ENCODE measurements at regions not wholly inside any gene's neighbourhood (a gene's known extent, or its start where the extent isn't known, plus 50 kb on each side); places are given as distances from the start of the nearest gene placed in this dataset.
"Not testable (repeated sequence)": the region's sequence is repeated elsewhere in the genome, so short reads cannot be mapped to it uniquely, and the experiment has no call there.

- not testable (repeated sequence) for H3K36me3 Mint-ChIP-seq; H3K4me3 Mint-ChIP-seq; H3K27ac Mint-ChIP-seq; DNase-seq (ENCODE audit: low spot score in 2 of 2); ATAC-seq (ENCODE audit: low read depth); H3K4me1 Mint-ChIP-seq; H3K27me3 Mint-ChIP-seq; H3K9me3 Mint-ChIP-seq
Observed at GRCh38 chr6:115834542-115834941, 226.1 kb downstream of the FRK start.

GRCh38 chr6:115832786-115833185 is 227.9 kb downstream of the FRK start:
- no peak for ATAC-seq (ENCODE audit: low read depth)
- H3K9me3 Mint-ChIP-seq, result peaks cover 5% of the 10 kb centered on the region
- peaks cover 2% of the 10 kb centered on the region for H3K36me3 Mint-ChIP-seq
- no peak overlapping the region for H3K4me3 Mint-ChIP-seq
- DNase-seq (ENCODE audit: low spot score in 2 of 2), result no peak
- H3K4me1 Mint-ChIP-seq, result no peaks in the 10 kb centered on the region
- no peak overlapping the region for H3K27ac Mint-ChIP-seq
- H3K27me3 Mint-ChIP-seq, result no peaks in the 10 kb centered on the region

GRCh38 chr6:115832186-115832585 is 228.5 kb downstream of the FRK start:
- Mint-ChIP-seq H3K9me3 (peaks cover 5% of the 10 kb centered on the region), H3K27ac (no peak overlapping the region), H3K36me3 (peaks cover 2% of the 10 kb centered on the region), H3K27me3 (no peaks in the 10 kb centered on the region), H3K4me3 (no peak overlapping the region), H3K4me1 (no peaks in the 10 kb centered on the region)
- ATAC-seq (ENCODE audit: low read depth) (no peak), DNase-seq (ENCODE audit: low spot score in 2 of 2) (no peak)

GRCh38 chr6:115830895-115831294 is 229.8 kb downstream of the FRK start:
- Mint-ChIP-seq H3K4me1 (no peaks in the 10 kb centered on the region), H3K36me3 (no peaks in the 10 kb centered on the region), H3K4me3 (no peak overlapping the region), H3K27ac (no peak overlapping the region), H3K27me3 (no peaks in the 10 kb centered on the region), H3K9me3 (peaks cover under 1% of the 10 kb centered on the region)
- ATAC-seq (ENCODE audit: low read depth), result no peak
- no peak for DNase-seq (ENCODE audit: low spot score in 2 of 2)

- DNase-seq (ENCODE audit: low spot score in 2 of 2) (no peak), ATAC-seq (ENCODE audit: low read depth) (no peak)
- Mint-ChIP-seq H3K4me1 (no peaks in the 10 kb centered on the region), H3K4me3 (no peak overlapping the region), H3K36me3 (no peaks in the 10 kb centered on the region), H3K27me3 (peaks cover 3% of the 10 kb centered on the region), H3K9me3 (peaks cover 7% of the 10 kb centered on the region), H3K27ac (no peak overlapping the region)
Observed at GRCh38 chr6:115821798-115822197, 238.9 kb downstream of the FRK start.

GRCh38 chr6:115819506-115819905 is 241.2 kb downstream of the FRK start:
- Mint-ChIP-seq H3K27me3 (peaks cover 3% of the 10 kb centered on the region), H3K4me1 (no peaks in the 10 kb centered on the region), H3K27ac (no peak overlapping the region), H3K9me3 (peaks cover 5% of the 10 kb centered on the region), H3K4me3 (no peak overlapping the region), H3K36me3 (no peaks in the 10 kb centered on the region)
- ATAC-seq (ENCODE audit: low read depth), result no peak
- no peak for DNase-seq (ENCODE audit: low spot score in 2 of 2)

GRCh38 chr6:115817161-115817560 is 243.5 kb downstream of the FRK start:
- Mint-ChIP-seq H3K27ac (no peak overlapping the region), H3K4me1 (no peaks in the 10 kb centered on the region), H3K36me3 (no peaks in the 10 kb centered on the region), H3K4me3 (no peak overlapping the region), H3K9me3 (peaks cover 5% of the 10 kb centered on the region), H3K27me3 (peaks cover 3% of the 10 kb centered on the region)
- DNase-seq (ENCODE audit: low spot score in 2 of 2), result no peak
- ATAC-seq (ENCODE audit: low read depth), result no peak

- Mint-ChIP-seq H3K27ac (no peak overlapping the region), H3K36me3 (no peaks in the 10 kb centered on the region)
- no peak for ATAC-seq (ENCODE audit: low read depth)
Observed at GRCh38 chr6:115814907-115815306, 245.8 kb downstream of the FRK start.

GRCh38 chr6:115811541-115811940 is 249.2 kb downstream of the FRK start:
- H3K4me3 Mint-ChIP-seq, result no peak overlapping the region

More at GRCh38 chr6:115814907-115815306, 245.8 kb downstream of the FRK start:
- peaks cover 3% of the 10 kb centered on the region for H3K27me3 Mint-ChIP-seq
- DNase-seq (ENCODE audit: low spot score in 2 of 2), result no peak
- peaks cover 5% of the 10 kb centered on the region for H3K9me3 Mint-ChIP-seq
- H3K4me3 Mint-ChIP-seq, result no peak overlapping the region
- no peaks in the 10 kb centered on the region for H3K4me1 Mint-ChIP-seq

GRCh38 chr6:115798229-115798628 is 262.5 kb downstream of the FRK start:
- DNase-seq (ENCODE audit: low spot score in 2 of 2) (no peak), ATAC-seq (ENCODE audit: low read depth) (no peak)
- Mint-ChIP-seq H3K27ac (no peak overlapping the region), H3K4me3 (no peak overlapping the region), H3K9me3 (no peaks in the 10 kb centered on the region), H3K27me3 (no peaks in the 10 kb centered on the region), H3K4me1 (no peaks in the 10 kb centered on the region), H3K36me3 (no peaks in the 10 kb centered on the region)

More at GRCh38 chr6:115811541-115811940, 249.2 kb downstream of the FRK start:
- Mint-ChIP-seq H3K27ac (no peak overlapping the region), H3K4me1 (no peaks in the 10 kb centered on the region), H3K27me3 (no peaks in the 10 kb centered on the region), H3K9me3 (no peaks in the 10 kb centered on the region), H3K36me3 (no peaks in the 10 kb centered on the region)
- ATAC-seq (ENCODE audit: low read depth) (no peak), DNase-seq (ENCODE audit: low spot score in 2 of 2) (no peak)

- no peaks in the 10 kb centered on the region for H3K27me3 Mint-ChIP-seq
- H3K4me1 Mint-ChIP-seq, result no peaks in the 10 kb centered on the region
- H3K9me3 Mint-ChIP-seq, result no peaks in the 10 kb centered on the region
- H3K36me3 Mint-ChIP-seq, result no peaks in the 10 kb centered on the region
- no peak overlapping the region for H3K4me3 Mint-ChIP-seq
- ATAC-seq (ENCODE audit: low read depth), result no peak
- no peak for DNase-seq (ENCODE audit: low spot score in 2 of 2)
- no peak overlapping the region for H3K27ac Mint-ChIP-seq
Observed at GRCh38 chr6:115796829-115797228, 263.9 kb downstream of the FRK start.

- Mint-ChIP-seq H3K9me3 (no peaks in the 10 kb centered on the region), H3K36me3 (no peaks in the 10 kb centered on the region), H3K27me3 (no peaks in the 10 kb centered on the region), H3K4me1 (no peaks in the 10 kb centered on the region), H3K27ac (no peak overlapping the region), H3K4me3 (no peak overlapping the region)
- no peak for DNase-seq (ENCODE audit: low spot score in 2 of 2)
- ATAC-seq (ENCODE audit: low read depth), result no peak
Observed at GRCh38 chr6:115796061-115796460, 264.6 kb downstream of the FRK start.

GRCh38 chr6:115783402-115784061 is 277.2 kb downstream of the FRK start:
- no peaks in the 10 kb centered on the region for H3K36me3 Mint-ChIP-seq
- ATAC-seq (ENCODE audit: low read depth), result no peak
- H3K9me3 Mint-ChIP-seq, result peaks cover 1% of the 10 kb centered on the region
- H3K27me3 Mint-ChIP-seq, result peaks cover 3% of the 10 kb centered on the region
- no peak overlapping the region for H3K4me3 Mint-ChIP-seq
- no peaks in the 10 kb centered on the region for H3K4me1 Mint-ChIP-seq
- DNase-seq (ENCODE audit: low spot score in 2 of 2), result no peak
- no peak overlapping the region for H3K27ac Mint-ChIP-seq

GRCh38 chr6:115782612-115783011 is 278.1 kb downstream of the FRK start:
- no peaks in the 10 kb centered on the region for H3K4me1 Mint-ChIP-seq
- no peak overlapping the region for H3K4me3 Mint-ChIP-seq
- no peaks in the 10 kb centered on the region for H3K36me3 Mint-ChIP-seq
- peaks cover 3% of the 10 kb centered on the region for H3K27me3 Mint-ChIP-seq
- H3K27ac Mint-ChIP-seq, result no peak overlapping the region
- DNase-seq (ENCODE audit: low spot score in 2 of 2), result no peak
- peaks cover 1% of the 10 kb centered on the region for H3K9me3 Mint-ChIP-seq
- no peak for ATAC-seq (ENCODE audit: low read depth)

- Mint-ChIP-seq H3K4me3 (no peak overlapping the region), H3K27me3 (no peaks in the 10 kb centered on the region), H3K27ac (no peak overlapping the region), H3K4me1 (no peaks in the 10 kb centered on the region), H3K36me3 (no peaks in the 10 kb centered on the region), H3K9me3 (no peaks in the 10 kb centered on the region)
- ATAC-seq (ENCODE audit: low read depth) (no peak), DNase-seq (ENCODE audit: low spot score in 2 of 2) (no peak)
Observed at GRCh38 chr6:115773741-115774140, 286.9 kb downstream of the FRK start.

Measured in memory B cell (primary cell).